HEK293 (cell line): ENCODE measurements at regions not wholly inside any gene's neighbourhood (a gene's known extent, or its start where the extent isn't known, plus 50 kb on each side); places are given as distances from the start of the nearest gene placed in this dataset.

Experiments used
- CTCF ChIA-PET: fragments of 350-600 bp; formaldehyde crosslinking; extraction: SDS; loops from one replicate; lab custom pipeline; 2021; ENCODE audit warnings: antibody characterized with exemption; lab: Yijun Ruan, JAX
- POLR2A ChIA-PET: fragments of 300-600 bp; formaldehyde crosslinking; extraction: SDS; loops from one replicate; lab custom pipeline; 2020; ENCODE audit warnings: antibody characterized with exemption, inconsistent platforms; lab: Yijun Ruan, JAX
- H3K27ac ChIP-seq: fragments of 200-500 bp; sonication (Bioruptor generic); 2 replicates; pipeline ENCODE4 v1.5.1; 2014; ENCODE audit warnings: low read depth, low read length, control low read depth, inconsistent platforms; ENCODE audit errors: extremely low read depth
- H3K36me3 ChIP-seq, 2 experiments: fragments of 200-500 bp in 1 of 2; sonication (Bioruptor generic) in 1 of 2; 1 replicate in 1 of 2; 2 replicates in 1 of 2; pipeline ENCODE4 v1.5.1; 2014 to 2017; ENCODE audit warnings: inconsistent platforms in 2 of 2, low read length in 2 of 2; ENCODE audit not compliant: control insufficient read depth in 2 of 2, insufficient read depth in 1 of 2
- H3K4me1 ChIP-seq: fragments of 200-500 bp; sonication (Bioruptor generic); 2 replicates; pipeline ENCODE4 v1.5.1; 2014; ENCODE audit warnings: mild to moderate bottlenecking, low read length, inconsistent platforms; ENCODE audit not compliant: control insufficient read depth, insufficient read depth
- H3K4me3 ChIP-seq: 2 replicates; pipeline ENCODE4 v1.5.1; 2011; ENCODE audit warnings: low read depth, mild to moderate bottlenecking, control low read depth, low read length, moderate library complexity
- H3K9me3 ChIP-seq: fragments of 200-500 bp; sonication (Bioruptor generic); 2 replicates; pipeline ENCODE4 v1.5.1; 2014; ENCODE audit warnings: low read depth, low read length, inconsistent platforms; ENCODE audit not compliant: control insufficient read depth, insufficient read depth
- KLF17 ChIP-seq: fragments of 450-650 bp; formaldehyde crosslinking; IDR thresholded peaks from 2 replicates; pipeline ENCODE4 v1.5.1; 2016; ENCODE audit warnings: missing biosample characterization, missing genetic modification characterization
- MYNN ChIP-seq: fragments of 450-650 bp; formaldehyde crosslinking; IDR thresholded peaks from 2 replicates; pipeline ENCODE4 v1.5.1; 2016; ENCODE audit warnings: missing biosample characterization, missing genetic modification characterization, borderline replicate concordance
- MZF1 ChIP-seq: fragments of 450-650 bp; formaldehyde crosslinking; IDR thresholded peaks from 2 replicates; pipeline ENCODE4 v1.5.1; 2017; ENCODE audit warnings: missing biosample characterization, missing genetic modification characterization, borderline replicate concordance
- OSR2 ChIP-seq: fragments of 450-650 bp; formaldehyde crosslinking; IDR thresholded peaks from 2 replicates; pipeline ENCODE4 v1.5.1; 2016; ENCODE audit warnings: missing biosample characterization, missing genetic modification characterization
- SETDB1 ChIP-seq: IDR thresholded peaks from one replicate; pipeline ENCODE4 v1.6.1; 2017; ENCODE audit warnings: mild to moderate bottlenecking, low read length, moderate library complexity, mixed read lengths; ENCODE audit not compliant: insufficient read length
- TCF7L2 ChIP-seq: IDR thresholded peaks from 2 replicates; pipeline ENCODE4 v1.6.1; 2011; ENCODE audit warnings: low read depth, mild to moderate bottlenecking, inconsistent platforms, low read length, moderate library complexity, borderline replicate concordance
- YY2 ChIP-seq: fragments of 450-650 bp; formaldehyde crosslinking; IDR thresholded peaks from 2 replicates; pipeline ENCODE4 v1.5.1; 2016; ENCODE audit warnings: missing biosample characterization, missing genetic modification characterization
- ZBTB1 ChIP-seq: fragments of 450-650 bp; formaldehyde crosslinking; IDR thresholded peaks from 2 replicates; pipeline ENCODE4 v1.5.1; 2016; ENCODE audit warnings: missing biosample characterization, missing genetic modification characterization
- ZBTB44 ChIP-seq: fragments of 450-650 bp; IDR thresholded peaks from 2 replicates; pipeline ENCODE4 v1.5.1; 2018; ENCODE audit warnings: missing biosample characterization, mild to moderate bottlenecking, missing genetic modification characterization
- ZBTB7A ChIP-seq: fragments of 450-650 bp; formaldehyde crosslinking; IDR thresholded peaks from 2 replicates; pipeline ENCODE4 v1.5.1; 2016; ENCODE audit warnings: low read depth, missing biosample characterization, missing genetic modification characterization
- ZNF138 ChIP-seq: fragments of 450-650 bp; formaldehyde crosslinking; IDR thresholded peaks from 2 replicates; pipeline ENCODE4 v1.5.1; 2016; ENCODE audit warnings: missing biosample characterization, missing genetic modification characterization, borderline replicate concordance
- ZNF24 ChIP-seq: fragments of 450-650 bp; formaldehyde crosslinking; IDR thresholded peaks from 2 replicates; pipeline ENCODE4 v1.5.1; 2016; ENCODE audit warnings: missing biosample characterization, missing genetic modification characterization
- ZNF350 ChIP-seq: fragments of 450-650 bp; formaldehyde crosslinking; IDR thresholded peaks from 2 replicates; pipeline ENCODE4 v1.5.0; 2017; ENCODE audit warnings: missing biosample characterization, mild to moderate bottlenecking, missing genetic modification characterization
- ZNF394 ChIP-seq: fragments of 450-650 bp; formaldehyde crosslinking; IDR thresholded peaks from 2 replicates; pipeline ENCODE4 v1.5.1; 2016; ENCODE audit warnings: missing biosample characterization, missing genetic modification characterization, mild to moderate bottlenecking, moderate library complexity, borderline replicate concordance
- ZNF513 ChIP-seq: fragments of 450-650 bp; IDR thresholded peaks from 2 replicates; pipeline ENCODE4 v1.5.1; 2018; ENCODE audit warnings: missing biosample characterization, missing genetic modification characterization
- ZNF561 ChIP-seq: fragments of 450-650 bp; IDR thresholded peaks from 2 replicates; pipeline ENCODE4 v1.5.1; 2018; ENCODE audit warnings: missing biosample characterization, missing genetic modification characterization, borderline replicate concordance
- ZNF600 ChIP-seq: fragments of 450-650 bp; formaldehyde crosslinking; IDR thresholded peaks from 2 replicates; pipeline ENCODE4 v1.5.1; 2016; ENCODE audit warnings: missing biosample characterization, missing genetic modification characterization
- ZNF660 ChIP-seq: fragments of 450-650 bp; IDR thresholded peaks from 2 replicates; pipeline ENCODE4 v1.5.1; 2018; ENCODE audit warnings: missing biosample characterization, mild to moderate bottlenecking, missing genetic modification characterization
- ZNF747 ChIP-seq: fragments of 450-650 bp; formaldehyde crosslinking; IDR thresholded peaks from 2 replicates; pipeline ENCODE4 v1.5.1; 2016; ENCODE audit warnings: missing biosample characterization, missing genetic modification characterization
- ZNF837 ChIP-seq: fragments of 450-650 bp; formaldehyde crosslinking; IDR thresholded peaks from 2 replicates; pipeline ENCODE4 v1.5.1; 2016; ENCODE audit warnings: missing biosample characterization, missing genetic modification characterization
- TF ChIP-seq, protein P1 (sequence below): fragments of 450-650 bp; formaldehyde crosslinking; IDR thresholded peaks from 2 replicates; pipeline ENCODE4 v1.5.1; 2016; ENCODE audit warnings: missing biosample characterization, missing genetic modification characterization
- TF ChIP-seq, protein P2 (sequence below): fragments of 450-650 bp; formaldehyde crosslinking; IDR thresholded peaks from 2 replicates; pipeline ENCODE4 v1.5.1; 2016; ENCODE audit warnings: missing biosample characterization, missing genetic modification characterization
- TF ChIP-seq, protein P3 (sequence below): fragments of 450-650 bp; formaldehyde crosslinking; IDR thresholded peaks from 2 replicates; pipeline ENCODE4 v1.5.1; 2016; ENCODE audit warnings: missing biosample characterization, missing genetic modification characterization

GRCh38 chr13:78319101-78319627 lies 284.2 kb downstream of the POU4F1 start (continued):
- TF ChIP-seq YY2 (tag by site-specific recombination) (no peak), ZNF660 (tag by site-specific recombination) (no peak)

DNA sequence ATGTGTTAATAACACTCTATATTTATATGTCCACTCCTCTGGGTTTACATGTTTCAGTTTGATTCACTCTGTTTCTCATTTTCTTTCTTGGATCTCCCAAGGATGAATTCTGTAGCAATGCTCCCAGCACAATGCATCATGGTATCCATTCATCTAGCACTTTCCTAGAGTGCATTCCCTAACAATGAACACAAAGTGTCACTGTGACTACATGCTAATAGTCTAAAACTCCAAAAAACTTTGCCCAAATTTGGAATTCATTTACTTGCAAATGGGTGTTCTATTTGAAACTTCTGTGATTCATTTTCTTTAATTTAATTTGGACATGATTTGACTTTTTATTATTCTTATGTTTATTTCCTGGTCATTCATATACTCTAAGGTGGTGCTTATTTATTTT lies 286.3 kb downstream of the POU4F1 start:
- ChIA-PET POLR2A (no interaction called here), CTCF (no interaction called here)
- no peaks in the 10 kb centered on the region for H3K4me1 ChIP-seq
- H3K36me3 ChIP-seq = no peaks in the 10 kb centered on the region
- H3K27ac ChIP-seq = no peak overlapping the region
- no peak overlapping the region for H3K4me3 ChIP-seq
- no peaks in the 10 kb centered on the region for H3K9me3 ChIP-seq
- TF ChIP-seq MYNN (tag by site-specific recombination) (no peak), SETDB1 (no peak), ZNF138 (no peak)

DNA sequence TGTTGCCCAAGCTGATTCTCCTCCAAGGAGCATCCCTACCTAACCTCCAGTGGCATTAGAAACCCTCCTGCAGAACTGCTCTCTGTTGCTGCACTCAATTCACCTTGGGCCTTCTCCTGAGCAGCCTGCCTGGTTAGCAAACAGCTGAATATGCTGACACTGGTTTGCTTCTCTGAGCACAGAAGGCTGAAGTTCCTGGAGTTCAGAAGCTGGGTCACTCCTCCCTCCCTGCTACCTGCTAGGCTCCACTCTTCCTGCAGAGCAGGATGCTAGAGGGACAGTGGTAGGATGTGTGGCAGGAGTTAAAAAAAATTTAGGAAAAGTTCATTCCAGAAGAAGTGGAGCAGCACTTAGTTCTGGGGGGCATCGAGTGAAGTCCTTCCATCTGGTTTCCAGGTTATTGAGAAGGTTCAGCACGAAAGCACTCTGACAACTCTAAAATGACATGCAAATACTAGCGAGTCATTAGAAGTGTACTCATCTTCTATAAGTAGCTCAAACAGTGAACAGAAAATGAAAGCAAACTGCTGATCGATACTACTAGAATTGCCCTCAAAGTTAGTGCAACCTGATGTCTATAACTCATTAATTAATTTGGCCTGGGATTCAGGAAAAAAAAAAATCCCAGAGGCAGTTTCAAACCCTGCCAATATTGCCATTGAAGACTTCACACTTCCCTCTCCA lies 293.7 kb downstream of the POU4F1 start:
- Histone ChIP-seq H3K4me1 (no peaks in the 10 kb centered on the region), H3K27ac (no peak overlapping the region), H3K9me3 (no peaks in the 10 kb centered on the region), H3K36me3 (no peaks in the 10 kb centered on the region), H3K4me3 (no peak overlapping the region)
- CTCF ChIA-PET = no interaction called here
- TF ChIP-seq ZNF24 = no peak
- no peak for TF ChIP-seq MZF1 (tag by site-specific recombination)
- TF ChIP-seq ZBTB1 (tag by site-specific recombination) = no peak
- no peak for TF ChIP-seq OSR2
- no peak for TF ChIP-seq ZNF513 (tag by site-specific recombination)
- no peak for TF ChIP-seq ZNF600 (tag by site-specific recombination)
- no peak for TF ChIP-seq ZNF350
- no peak for TF ChIP-seq KLF17 (tag by site-specific recombination)
- TF ChIP-seq, protein P1, sequence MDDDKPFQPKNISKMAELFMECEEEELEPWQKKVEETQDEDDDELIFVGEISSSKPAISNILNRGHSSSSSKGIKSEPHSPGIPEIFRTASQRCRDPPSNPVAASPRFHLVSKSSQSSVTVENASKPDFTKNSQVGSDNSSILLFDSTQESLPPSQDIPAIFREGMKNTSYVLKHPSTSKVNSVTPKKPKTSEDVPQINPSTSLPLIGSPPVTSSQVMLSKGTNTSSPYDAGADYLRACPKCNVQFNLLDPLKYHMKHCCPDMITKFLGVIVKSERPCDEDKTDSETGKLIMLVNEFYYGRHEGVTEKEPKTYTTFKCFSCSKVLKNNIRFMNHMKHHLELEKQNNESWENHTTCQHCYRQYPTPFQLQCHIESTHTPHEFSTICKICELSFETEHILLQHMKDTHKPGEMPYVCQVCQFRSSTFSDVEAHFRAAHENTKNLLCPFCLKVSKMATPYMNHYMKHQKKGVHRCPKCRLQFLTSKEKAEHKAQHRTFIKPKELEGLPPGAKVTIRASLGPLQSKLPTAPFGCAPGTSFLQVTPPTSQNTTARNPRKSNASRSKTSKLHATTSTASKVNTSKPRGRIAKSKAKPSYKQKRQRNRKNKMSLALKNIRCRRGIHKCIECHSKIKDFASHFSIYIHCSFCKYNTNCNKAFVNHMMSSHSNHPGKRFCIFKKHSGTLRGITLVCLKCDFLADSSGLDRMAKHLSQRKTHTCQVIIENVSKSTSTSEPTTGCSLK (tag by site-specific recombination) = no peak
- TF ChIP-seq TCF7L2 = no peak
- TF ChIP-seq ZBTB7A (tag by site-specific recombination) = no peak
- TF ChIP-seq, protein P2, sequence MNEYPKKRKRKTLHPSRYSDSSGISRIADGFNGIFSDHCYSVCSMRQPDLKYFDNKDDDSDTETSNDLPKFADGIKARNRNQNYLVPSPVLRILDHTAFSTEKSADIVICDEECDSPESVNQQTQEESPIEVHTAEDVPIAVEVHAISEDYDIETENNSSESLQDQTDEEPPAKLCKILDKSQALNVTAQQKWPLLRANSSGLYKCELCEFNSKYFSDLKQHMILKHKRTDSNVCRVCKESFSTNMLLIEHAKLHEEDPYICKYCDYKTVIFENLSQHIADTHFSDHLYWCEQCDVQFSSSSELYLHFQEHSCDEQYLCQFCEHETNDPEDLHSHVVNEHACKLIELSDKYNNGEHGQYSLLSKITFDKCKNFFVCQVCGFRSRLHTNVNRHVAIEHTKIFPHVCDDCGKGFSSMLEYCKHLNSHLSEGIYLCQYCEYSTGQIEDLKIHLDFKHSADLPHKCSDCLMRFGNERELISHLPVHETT (tag by site-specific recombination) = no peak
- TF ChIP-seq ZNF561 (tag by site-specific recombination) = no peak
- no peak for TF ChIP-seq ZNF394 (tag by site-specific recombination)
- no peak for TF ChIP-seq ZNF837
- no peak for TF ChIP-seq ZBTB44 (tag by site-specific recombination)
- TF ChIP-seq, protein P3, sequence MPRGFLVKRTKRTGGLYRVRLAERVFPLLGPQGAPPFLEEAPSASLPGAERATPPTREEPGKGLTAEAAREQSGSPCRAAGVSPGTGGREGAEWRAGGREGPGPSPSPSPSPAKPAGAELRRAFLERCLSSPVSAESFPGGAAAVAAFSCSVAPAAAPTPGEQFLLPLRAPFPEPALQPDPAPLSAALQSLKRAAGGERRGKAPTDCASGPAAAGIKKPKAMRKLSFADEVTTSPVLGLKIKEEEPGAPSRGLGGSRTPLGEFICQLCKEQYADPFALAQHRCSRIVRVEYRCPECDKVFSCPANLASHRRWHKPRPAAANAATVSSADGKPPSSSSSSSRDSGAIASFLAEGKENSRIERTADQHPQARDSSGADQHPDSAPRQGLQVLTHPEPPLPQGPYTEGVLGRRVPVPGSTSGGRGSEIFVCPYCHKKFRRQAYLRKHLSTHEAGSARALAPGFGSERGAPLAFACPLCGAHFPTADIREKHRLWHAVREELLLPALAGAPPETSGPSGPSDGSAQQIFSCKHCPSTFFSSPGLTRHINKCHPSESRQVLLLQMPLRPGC (tag by site-specific recombination) = no peak
- no peak for TF ChIP-seq ZNF660 (tag by site-specific recombination)
- TF ChIP-seq ZNF747 (tag by site-specific recombination) = no peak
- POLR2A ChIA-PET = no interaction called here
